ENCODE measurements at regions not wholly inside any gene's neighbourhood (a gene's known extent, or its start where the extent isn't known, plus 50 kb on each side); places are given as distances from the start of the nearest gene placed in this dataset.
A peak's percentile ranks its signal among the peaks of the same experiment; 100 is the strongest.

GRCh38 chr2:57759822-57760300, 286.7 kb upstream of the VRK2 start (continued):
- TF ChIP-seq RERE (CRISPR knock-in tag; IDR thresholded peaks at IDR 0.05; ENCODE audit: low read depth) (no peak), ZSCAN29 (CRISPR knock-in tag; conservative IDR thresholded peaks at IDR 0.05) (no peak), SRSF1 (optimal IDR thresholded peaks at IDR 0.05; ENCODE audit: low read depth, low read length) (no peak), ZNF775 (CRISPR knock-in tag; IDR thresholded peaks at IDR 0.05; ENCODE audit: borderline replicate concordance) (no peak), ZHX1 (CRISPR knock-in tag; IDR thresholded peaks at IDR 0.05; ENCODE audit: low read depth) (no peak), MIER2 (CRISPR knock-in tag; IDR thresholded peaks at IDR 0.05) (no peak), SRF (IDR thresholded peaks at IDR 0.05; ENCODE audit: low read depth, low read length) (no peak), SP5 (CRISPR knock-in tag; IDR thresholded peaks at IDR 0.05; ENCODE audit: borderline replicate concordance, low read depth) (no peak), ZKSCAN8 (CRISPR knock-in tag; IDR thresholded peaks at IDR 0.05; ENCODE audit: borderline replicate concordance) (no peak), ZNF567 (CRISPR knock-in tag; IDR thresholded peaks at IDR 0.05; ENCODE audit: borderline replicate concordance) (no peak), ZNF264 (CRISPR knock-in tag; IDR thresholded peaks at IDR 0.05) (no peak), CEBPB (IDR thresholded peaks at IDR 0.05; ENCODE audit: borderline replicate concordance, low read depth, low read length) (no peak), ZNF414 (CRISPR knock-in tag; IDR thresholded peaks at IDR 0.05) (no peak), FOXO1 (CRISPR knock-in tag; IDR thresholded peaks at IDR 0.05) (no peak; the same call in 1 of the 2 replicates), TEAD3 (CRISPR knock-in tag; optimal IDR thresholded peaks at IDR 0.05; ENCODE audit: borderline replicate concordance) (peak; percentile 49), PHF21A (CRISPR knock-in tag; IDR thresholded peaks at IDR 0.05) (no peak), ZNF777 (CRISPR knock-in tag; IDR thresholded peaks at IDR 0.05) (no peak)
- TF ChIP-seq, protein P1, sequence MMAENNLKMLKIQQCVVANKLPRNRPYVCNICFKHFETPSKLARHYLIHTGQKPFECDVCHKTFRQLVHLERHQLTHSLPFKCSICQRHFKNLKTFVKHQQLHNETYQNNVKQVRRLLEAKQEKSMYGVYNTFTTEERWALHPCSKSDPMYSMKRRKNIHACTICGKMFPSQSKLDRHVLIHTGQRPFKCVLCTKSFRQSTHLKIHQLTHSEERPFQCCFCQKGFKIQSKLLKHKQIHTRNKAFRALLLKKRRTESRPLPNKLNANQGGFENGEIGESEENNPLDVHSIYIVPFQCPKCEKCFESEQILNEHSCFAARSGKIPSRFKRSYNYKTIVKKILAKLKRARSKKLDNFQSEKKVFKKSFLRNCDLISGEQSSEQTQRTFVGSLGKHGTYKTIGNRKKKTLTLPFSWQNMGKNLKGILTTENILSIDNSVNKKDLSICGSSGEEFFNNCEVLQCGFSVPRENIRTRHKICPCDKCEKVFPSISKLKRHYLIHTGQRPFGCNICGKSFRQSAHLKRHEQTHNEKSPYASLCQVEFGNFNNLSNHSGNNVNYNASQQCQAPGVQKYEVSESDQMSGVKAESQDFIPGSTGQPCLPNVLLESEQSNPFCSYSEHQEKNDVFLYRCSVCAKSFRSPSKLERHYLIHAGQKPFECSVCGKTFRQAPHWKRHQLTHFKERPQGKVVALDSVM (CRISPR knock-in tag; IDR thresholded peaks at IDR 0.05) = no peak
- TF ChIP-seq, protein P2, sequence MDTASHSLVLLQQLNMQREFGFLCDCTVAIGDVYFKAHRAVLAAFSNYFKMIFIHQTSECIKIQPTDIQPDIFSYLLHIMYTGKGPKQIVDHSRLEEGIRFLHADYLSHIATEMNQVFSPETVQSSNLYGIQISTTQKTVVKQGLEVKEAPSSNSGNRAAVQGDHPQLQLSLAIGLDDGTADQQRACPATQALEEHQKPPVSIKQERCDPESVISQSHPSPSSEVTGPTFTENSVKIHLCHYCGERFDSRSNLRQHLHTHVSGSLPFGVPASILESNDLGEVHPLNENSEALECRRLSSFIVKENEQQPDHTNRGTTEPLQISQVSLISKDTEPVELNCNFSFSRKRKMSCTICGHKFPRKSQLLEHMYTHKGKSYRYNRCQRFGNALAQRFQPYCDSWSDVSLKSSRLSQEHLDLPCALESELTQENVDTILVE (CRISPR knock-in tag; IDR thresholded peaks at IDR 0.05) = no peak
